HG03432 (cell line): ENCODE measurements at regions not wholly inside any gene's neighbourhood (a gene's known extent, or its start where the extent isn't known, plus 50 kb on each side); places are given as distances from the start of the nearest gene placed in this dataset.
"Not testable (repeated sequence)": the region's sequence is repeated elsewhere in the genome, so short reads cannot be mapped to it uniquely, and the experiment has no call there.

Experiments used
- ATAC-seq: cut with Tn5 transposase; IDR thresholded peaks from one replicate; pipeline ENCODE4 v1.9.1; 2021; ENCODE audit warnings: mild to moderate bottlenecking, moderate library complexity; ENCODE audit not compliant: unreplicated experiment

DNA sequence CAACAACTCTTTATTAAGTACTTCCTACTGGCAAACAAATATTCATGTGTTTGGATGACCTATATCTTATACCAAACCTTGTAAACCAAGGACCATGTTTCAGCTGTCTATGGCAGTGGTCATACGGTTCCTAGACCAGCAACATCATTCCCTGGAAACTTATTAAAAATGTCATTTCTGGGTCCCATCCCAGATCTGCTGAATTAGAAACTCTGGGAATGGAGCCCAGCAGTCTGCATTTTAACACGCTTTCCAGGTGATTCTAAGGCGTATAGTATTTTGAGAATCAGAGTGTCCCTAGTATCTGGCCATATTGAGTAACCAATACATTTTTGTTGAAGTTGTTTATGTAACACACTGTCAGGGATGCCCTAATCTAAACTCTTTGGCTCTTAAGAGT lies 363.4 kb upstream of the LRRC3B start:
- ATAC-seq: no peak

- ATAC-seq: no peak
These were observed 362.4 kb upstream of the LRRC3B start for GRCh38 chr3:26260139-26260538.

DNA sequence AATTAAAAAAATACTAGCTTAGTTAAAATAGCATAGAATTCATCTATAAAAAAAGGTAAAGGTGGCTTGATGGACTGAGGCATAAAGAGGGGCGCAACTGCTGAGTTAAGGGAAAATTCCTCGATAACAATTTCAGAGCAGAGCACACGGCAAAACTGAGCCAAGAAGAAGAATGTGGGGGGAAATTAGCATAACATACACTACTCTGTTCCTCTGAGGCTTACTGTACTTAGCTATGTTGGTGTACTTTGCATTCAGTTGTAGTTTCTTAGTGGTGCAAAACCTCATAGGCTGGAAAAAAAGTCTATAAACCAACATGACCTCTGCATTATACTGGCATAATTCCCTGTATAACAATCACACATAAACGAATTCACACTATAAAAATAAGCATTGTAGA lies 357.9 kb upstream of the LRRC3B start:
- ATAC-seq: no peak

DNA sequence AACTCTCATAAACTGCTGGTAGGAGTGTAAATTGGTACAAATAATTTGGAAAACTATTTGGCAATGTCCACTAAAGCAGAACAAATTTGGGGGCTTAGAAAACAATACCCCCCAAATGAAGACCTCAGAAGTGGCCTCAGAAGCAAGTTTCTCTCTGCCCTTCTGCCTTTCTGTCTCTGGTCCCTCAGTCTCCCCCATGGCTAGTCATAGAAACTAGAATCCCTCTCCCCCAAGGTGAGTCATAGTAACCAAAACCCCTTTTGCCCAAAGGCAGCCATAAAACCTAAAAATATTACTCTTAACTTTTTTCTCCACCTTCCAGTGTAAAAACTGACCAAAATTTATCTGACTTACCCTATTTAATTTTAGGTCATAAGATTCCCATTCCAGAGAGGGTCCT lies 350.7 kb upstream of the LRRC3B start:
- no peak for ATAC-seq

DNA sequence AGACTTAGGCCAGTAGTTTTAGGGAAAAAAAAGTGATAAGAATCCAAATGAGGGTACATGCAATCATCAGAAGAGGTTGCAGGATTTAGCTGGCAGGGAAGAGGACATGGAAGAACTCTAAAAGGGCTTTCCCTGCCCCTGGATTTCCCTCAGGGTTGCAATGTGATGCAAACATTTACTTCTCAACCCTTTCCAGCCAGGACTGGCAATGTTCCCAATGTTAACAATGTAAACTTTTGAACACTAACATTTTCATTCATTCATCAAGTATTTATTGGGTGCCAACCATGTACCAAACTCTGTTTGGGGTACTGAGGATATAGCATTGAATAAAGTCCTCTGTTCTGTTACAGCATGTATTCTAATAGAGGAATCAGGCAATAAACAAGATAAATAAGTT lies 349.4 kb upstream of the LRRC3B start:
- ATAC-seq: no peak

- no peak for ATAC-seq
These were observed 343.5 kb upstream of the LRRC3B start for GRCh38 chr3:26279091-26279490.

- no peak for ATAC-seq
These were observed 342.1 kb upstream of the LRRC3B start for GRCh38 chr3:26280517-26280916.

- no peak for ATAC-seq
These were observed 341.1 kb upstream of the LRRC3B start for GRCh38 chr3:26281284-26281985.

DNA sequence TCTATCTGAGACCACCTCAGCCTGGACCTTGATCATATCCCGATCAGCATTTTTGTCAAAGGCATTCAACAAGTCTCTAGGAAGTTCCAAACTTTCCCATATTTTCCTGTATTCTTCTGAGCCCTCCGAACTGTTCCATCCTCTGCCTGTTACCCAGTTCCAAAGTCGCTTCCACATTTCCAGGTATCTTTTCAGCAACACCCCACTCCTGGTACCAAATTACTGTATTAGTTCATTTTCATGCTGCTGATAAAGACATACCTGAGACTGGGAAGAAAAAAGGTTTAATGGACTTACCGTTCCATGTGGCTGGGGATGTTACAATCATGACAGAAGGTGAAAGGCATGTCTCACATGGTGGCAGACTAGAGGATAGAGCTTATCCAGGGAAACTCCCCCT lies 338.1 kb upstream of the LRRC3B start:
- not testable (repeated sequence) for ATAC-seq

DNA sequence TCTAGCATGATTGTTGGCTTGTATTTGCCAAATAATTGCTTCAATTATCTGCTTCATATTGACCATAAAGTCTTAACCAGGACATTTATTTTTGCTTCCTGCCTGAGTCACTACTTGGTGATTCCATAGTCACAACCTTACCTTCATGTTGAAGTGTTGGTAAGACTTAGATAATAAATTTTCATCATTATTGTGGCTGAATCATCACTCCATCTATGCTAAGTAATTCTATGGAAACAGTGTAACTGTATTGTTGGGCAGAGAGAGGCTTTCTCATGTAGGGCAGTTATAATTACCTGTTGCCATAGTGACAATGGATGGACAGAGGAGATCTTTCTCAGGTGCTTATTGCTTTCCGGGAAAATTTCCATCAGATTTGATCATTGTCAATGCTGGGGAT lies 330.7 kb upstream of the LRRC3B start:
- ATAC-seq: no peak

GRCh38 chr3:26292780-26293179 lies 329.8 kb upstream of the LRRC3B start:
- ATAC-seq: no peak

DNA sequence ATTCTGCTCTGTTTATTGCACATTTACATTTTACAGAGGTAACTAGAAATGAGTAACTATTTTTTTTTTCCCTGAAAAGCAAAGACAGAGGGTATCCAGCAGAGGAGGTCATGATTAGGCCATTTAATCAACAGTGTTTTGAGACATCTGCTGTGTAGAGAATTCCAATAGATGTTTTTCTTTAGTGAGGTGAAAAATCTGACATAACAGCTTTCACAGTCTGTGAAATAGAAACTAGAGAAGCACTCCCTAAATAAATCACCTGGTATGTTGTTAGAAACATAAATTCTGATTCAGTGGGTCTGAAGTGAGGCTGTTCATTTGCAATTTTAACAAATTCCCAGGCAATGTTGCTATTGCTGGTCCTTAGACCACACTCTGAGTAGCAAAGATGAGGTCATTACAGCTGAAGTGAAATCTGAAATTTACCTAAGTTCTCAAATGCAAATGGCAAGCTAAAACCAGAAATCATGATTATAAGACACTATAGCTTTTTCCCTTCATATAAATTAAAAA lies 329.2 kb upstream of the LRRC3B start:
- ATAC-seq: no peak

- ATAC-seq: no peak
These were observed 315.4 kb upstream of the LRRC3B start for GRCh38 chr3:26307192-26307591.

GRCh38 chr3:26307787-26308186 lies 314.8 kb upstream of the LRRC3B start:
- no peak for ATAC-seq

DNA sequence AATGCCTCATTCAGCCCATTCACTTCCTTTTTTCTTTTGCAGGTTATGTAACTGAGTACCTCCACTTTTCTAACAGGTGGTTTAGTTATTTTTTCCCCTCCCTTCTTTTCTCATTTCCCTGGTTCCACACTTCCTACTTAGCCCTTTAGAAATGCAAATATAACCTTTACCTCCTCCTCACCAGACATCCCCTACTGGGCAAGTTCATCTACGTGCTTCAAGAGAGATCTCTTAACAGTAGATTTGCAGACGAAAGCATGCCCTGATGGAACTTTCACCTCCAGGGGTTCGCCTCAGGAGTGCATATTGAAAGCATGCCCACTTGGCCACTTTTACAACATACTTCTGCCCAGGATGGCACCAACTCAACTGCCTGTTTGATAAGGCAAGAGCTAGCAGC lies 314.1 kb upstream of the LRRC3B start:
- ATAC-seq: no peak

GRCh38 chr3:26309536-26309935 lies 313.0 kb upstream of the LRRC3B start:
- not testable (repeated sequence) for ATAC-seq

DNA sequence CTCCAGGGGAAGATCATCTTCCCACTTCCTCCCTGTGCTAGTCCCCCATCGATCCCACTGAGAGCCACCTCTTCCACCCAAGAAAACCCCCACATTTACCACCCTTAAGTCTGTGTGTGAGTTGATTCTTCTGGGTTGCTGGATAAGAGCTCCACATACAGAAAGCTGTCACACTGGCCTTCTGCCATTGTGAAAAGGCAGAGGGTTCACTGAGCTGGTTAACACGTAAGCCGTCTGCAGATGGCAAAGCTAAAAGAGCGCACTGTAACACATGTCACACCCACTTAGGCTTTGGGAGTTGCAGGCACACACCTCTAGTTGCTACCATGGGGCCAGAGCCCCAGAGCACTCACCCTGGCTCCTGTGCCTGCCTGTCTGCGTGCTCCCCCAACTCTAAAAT lies 309.8 kb upstream of the LRRC3B start:
- no peak for ATAC-seq

GRCh38 chr3:26316472-26316871 lies 306.1 kb upstream of the LRRC3B start:
- ATAC-seq: no peak

DNA sequence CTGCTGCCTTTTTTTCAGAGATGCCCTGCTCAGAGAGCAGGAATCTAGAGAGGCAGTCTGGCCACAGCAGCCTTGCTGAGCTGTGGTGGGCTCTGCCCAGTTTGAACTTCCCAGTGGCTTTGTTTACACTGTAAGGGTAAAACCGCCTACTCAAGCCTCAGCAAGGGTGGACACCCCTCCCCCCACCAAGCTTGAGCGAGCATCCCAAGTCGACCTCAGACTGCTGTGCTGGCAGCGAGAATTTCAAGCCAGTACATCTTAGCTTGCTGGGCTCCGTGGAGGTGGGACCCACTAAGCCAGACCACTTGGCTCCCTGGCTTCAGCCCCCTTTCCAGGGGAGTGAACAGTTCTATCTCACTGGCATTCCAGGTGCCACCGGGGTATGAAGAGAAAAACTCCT lies 298.8 kb upstream of the LRRC3B start:
- not testable (repeated sequence) for ATAC-seq

GRCh38 chr3:26340001-26340400 lies 282.6 kb upstream of the LRRC3B start:
- ATAC-seq: no peak

DNA sequence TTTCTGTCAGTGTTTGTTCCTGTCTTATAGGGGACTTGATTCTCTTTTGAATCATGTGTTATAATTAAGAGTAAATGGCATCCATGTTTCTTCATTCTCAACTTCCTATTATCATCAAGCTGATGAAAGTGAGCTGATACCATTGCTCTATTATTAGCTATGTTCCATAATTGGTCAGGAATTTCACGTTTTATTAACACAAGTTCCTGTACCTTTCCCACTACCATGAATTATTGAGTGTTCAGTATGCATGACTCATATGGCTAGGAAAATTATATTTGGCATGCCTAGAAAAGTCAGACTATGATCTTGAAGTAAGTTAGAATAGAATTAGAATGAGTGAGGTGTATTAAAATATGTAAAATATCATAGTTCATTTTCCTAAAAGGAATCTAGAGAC lies 278.9 kb upstream of the LRRC3B start:
- ATAC-seq: no peak

- no peak for ATAC-seq
These were observed 277.0 kb upstream of the LRRC3B start for GRCh38 chr3:26345613-26346012.

- no peak for ATAC-seq
These were observed 276.1 kb upstream of the LRRC3B start for GRCh38 chr3:26346497-26346896.
